ENCODE measurements at regions not wholly inside any gene's neighbourhood (a gene's known extent, or its start where the extent isn't known, plus 50 kb on each side); places are given as distances from the start of the nearest gene placed in this dataset.

GRCh38 chr2:125886153-125886552 lies 769.8 kb upstream of the GYPC start:
- no peak overlapping the region for H3K27ac Mint-ChIP-seq
- no peaks in the 10 kb centered on the region for H3K4me1 Mint-ChIP-seq
- no peaks in the 10 kb centered on the region for H3K27me3 Mint-ChIP-seq
- POLR2A ChIA-PET: no interaction called here
- no peak for DNase-seq
- CTCF ChIA-PET: no interaction called here
- H3K36me3 Mint-ChIP-seq (ENCODE audit: low read depth): no peaks in the 10 kb centered on the region
- peaks cover 26% of the 10 kb centered on the region for H3K9me3 Mint-ChIP-seq
- no peak overlapping the region for H3K4me3 Mint-ChIP-seq

DNA sequence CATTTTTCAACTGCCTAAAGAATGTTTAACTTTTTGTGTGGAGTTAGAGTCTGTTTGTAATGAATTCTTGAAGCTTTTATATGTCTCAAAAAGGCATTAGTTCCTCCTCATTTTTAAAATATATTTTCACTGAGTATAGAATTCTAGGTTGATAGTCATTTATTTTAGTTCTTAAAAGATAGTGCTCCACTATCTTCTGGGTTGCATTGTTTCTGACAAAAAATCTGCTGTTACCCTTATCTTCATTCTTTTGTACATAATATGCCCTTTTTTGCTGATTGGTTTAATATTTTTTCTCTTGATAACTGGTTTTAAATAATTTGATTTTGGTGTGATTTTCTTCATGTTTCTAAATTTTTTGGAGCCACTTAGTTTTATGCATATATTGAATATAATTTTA lies 754.7 kb upstream of the GYPC start:
- no peaks in the 10 kb centered on the region for H3K27me3 Mint-ChIP-seq
- no peak overlapping the region for H3K4me3 Mint-ChIP-seq
- H3K36me3 Mint-ChIP-seq (ENCODE audit: low read depth): no peaks in the 10 kb centered on the region
- H3K4me1 Mint-ChIP-seq: no peaks in the 10 kb centered on the region
- no peak for DNase-seq
- POLR2A ChIA-PET: no interaction called here
- H3K27ac Mint-ChIP-seq: no peak overlapping the region
- CTCF ChIA-PET: no interaction called here
- H3K9me3 Mint-ChIP-seq: peaks cover 12% of the 10 kb centered on the region

- Mint-ChIP-seq H3K4me1 (no peaks in the 10 kb centered on the region), H3K36me3 (ENCODE audit: low read depth) (no peaks in the 10 kb centered on the region), H3K27me3 (no peaks in the 10 kb centered on the region), H3K4me3 (no peak overlapping the region), H3K27ac (no peak overlapping the region), H3K9me3 (peaks cover 4% of the 10 kb centered on the region)
- ChIA-PET POLR2A (no interaction called here), CTCF (no interaction called here)
- DNase-seq: no peak
Observed at GRCh38 chr2:125925891-125926546, 729.9 kb upstream of the GYPC start.

DNA sequence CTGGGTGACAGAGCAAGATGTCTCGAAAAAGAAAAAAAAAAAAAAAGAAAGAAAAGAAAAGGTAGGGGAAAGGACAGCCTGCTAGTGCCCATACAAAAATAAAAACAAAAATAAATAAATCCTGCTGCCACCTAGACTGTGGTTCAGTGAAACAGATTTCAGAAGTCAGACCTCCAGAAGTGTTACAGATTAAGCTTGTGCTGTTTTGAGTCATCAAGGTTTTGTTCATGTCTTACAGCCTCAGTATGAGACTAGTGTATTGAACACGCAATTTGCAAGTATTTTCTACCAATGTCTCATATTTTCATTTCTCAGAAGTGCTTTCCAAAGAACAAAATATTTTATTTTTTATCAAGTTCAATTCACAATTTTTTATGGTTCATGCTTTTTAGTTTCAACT lies 720.4 kb upstream of the GYPC start:
- DNase-seq: no peak
- ChIA-PET POLR2A (no interaction called here), CTCF (no interaction called here)
- Mint-ChIP-seq H3K4me1 (no peaks in the 10 kb centered on the region), H3K9me3 (peaks cover 5% of the 10 kb centered on the region), H3K36me3 (ENCODE audit: low read depth) (no peaks in the 10 kb centered on the region), H3K27me3 (no peaks in the 10 kb centered on the region), H3K27ac (no peak overlapping the region), H3K4me3 (no peak overlapping the region)

DNA sequence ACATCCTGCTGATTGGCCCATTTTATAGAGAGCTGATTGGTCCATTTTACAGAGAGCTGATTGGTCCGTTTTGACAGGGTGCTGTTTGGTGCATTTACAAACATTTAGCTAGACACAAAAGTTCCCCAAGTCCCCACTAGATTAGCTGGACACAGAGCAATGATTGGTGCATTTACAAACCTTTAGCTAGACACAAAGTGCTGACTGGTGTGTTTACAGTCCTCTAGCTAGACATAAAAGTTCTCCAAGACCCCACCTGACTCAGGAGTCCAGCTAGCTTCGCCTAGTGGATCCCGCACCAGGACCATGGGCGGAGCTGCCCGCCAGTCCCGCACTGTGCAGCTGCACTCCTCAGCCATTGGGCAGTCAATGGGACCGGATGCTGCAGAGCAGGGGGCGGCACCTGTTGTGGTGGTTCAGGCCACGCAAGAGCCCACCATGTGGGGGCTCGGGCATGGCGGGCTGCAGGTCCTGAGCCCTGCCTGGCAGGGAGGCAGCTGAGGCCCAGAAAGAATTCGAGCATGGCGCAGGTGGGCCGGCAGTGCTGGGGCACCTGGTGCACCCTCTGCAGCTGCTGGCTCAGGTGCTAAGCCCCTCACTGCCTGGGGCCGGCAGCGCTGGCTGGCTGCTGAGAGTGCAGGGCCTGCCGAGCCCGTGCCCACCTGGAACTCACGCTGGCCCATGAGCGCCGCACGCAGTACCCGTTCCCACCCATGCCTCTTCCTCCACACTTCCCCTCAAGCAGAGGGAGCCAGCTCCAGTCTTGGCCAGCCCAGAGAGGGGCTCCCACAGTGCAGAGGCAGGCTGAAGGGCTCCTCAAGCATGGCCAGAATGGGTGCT lies 713.2 kb upstream of the GYPC start:
- Mint-ChIP-seq H3K36me3 (ENCODE audit: low read depth) (no peaks in the 10 kb centered on the region), H3K27ac (no peak overlapping the region), H3K4me3 (no peak overlapping the region), H3K4me1 (no peaks in the 10 kb centered on the region), H3K9me3 (peaks cover 14% of the 10 kb centered on the region), H3K27me3 (no peaks in the 10 kb centered on the region)
- CTCF ChIA-PET: no interaction called here
- POLR2A ChIA-PET: no interaction called here
- DNase-seq: no peak

GRCh38 chr2:125959047-125959446 lies 696.9 kb upstream of the GYPC start:
- Mint-ChIP-seq H3K9me3 (no peaks in the 10 kb centered on the region), H3K4me3 (no peak overlapping the region), H3K27me3 (no peaks in the 10 kb centered on the region), H3K27ac (no peak overlapping the region), H3K4me1 (no peaks in the 10 kb centered on the region), H3K36me3 (ENCODE audit: low read depth) (no peaks in the 10 kb centered on the region)
- DNase-seq: no peak
- ChIA-PET CTCF (no interaction called here), POLR2A (no interaction called here)

DNA sequence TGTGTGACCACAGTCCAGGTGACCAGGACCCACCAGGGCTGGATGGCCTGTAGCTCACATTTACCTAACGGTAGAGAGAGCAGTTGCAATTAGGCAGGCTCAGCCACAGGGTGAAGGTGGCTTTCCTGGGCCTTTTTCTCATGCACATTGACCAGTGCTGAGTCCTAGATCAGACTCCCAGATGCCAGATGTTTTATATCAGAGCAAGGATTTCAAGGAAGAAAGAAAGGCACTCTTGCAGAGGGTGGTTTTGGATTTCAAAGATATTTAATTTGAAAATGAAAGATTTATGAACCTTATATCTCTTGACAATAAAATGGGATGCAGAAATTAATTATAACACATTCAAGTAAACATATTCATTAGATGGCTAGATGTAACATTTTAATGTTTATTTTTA lies 694.2 kb upstream of the GYPC start:
- ChIA-PET POLR2A (no interaction called here), CTCF (no interaction called here)
- H3K27ac Mint-ChIP-seq: no peak overlapping the region

GRCh38 chr2:125979886-125980285 lies 676.1 kb upstream of the GYPC start:
- no peak for DNase-seq
- Mint-ChIP-seq H3K9me3 (peaks cover 4% of the 10 kb centered on the region), H3K4me3 (no peak overlapping the region), H3K27ac (no peak overlapping the region), H3K36me3 (ENCODE audit: low read depth) (no peaks in the 10 kb centered on the region), H3K27me3 (no peaks in the 10 kb centered on the region), H3K4me1 (no peaks in the 10 kb centered on the region)
- POLR2A ChIA-PET: no interaction called here
- CTCF ChIA-PET: no interaction called here

More for the DNA sequence above, 694.2 kb upstream of the GYPC start:
- no peaks in the 10 kb centered on the region for H3K27me3 Mint-ChIP-seq
- H3K36me3 Mint-ChIP-seq (ENCODE audit: low read depth): no peaks in the 10 kb centered on the region
- H3K9me3 Mint-ChIP-seq: no peaks in the 10 kb centered on the region
- H3K4me3 Mint-ChIP-seq: no peak overlapping the region
- DNase-seq: no peak
- H3K4me1 Mint-ChIP-seq: no peaks in the 10 kb centered on the region

- Mint-ChIP-seq H3K4me1 (no peaks in the 10 kb centered on the region), H3K27ac (no peak overlapping the region), H3K27me3 (no peaks in the 10 kb centered on the region), H3K4me3 (no peak overlapping the region), H3K36me3 (ENCODE audit: low read depth) (no peaks in the 10 kb centered on the region), H3K9me3 (peaks cover 2% of the 10 kb centered on the region)
- ChIA-PET CTCF (no interaction called here), POLR2A (no interaction called here)
- no peak for DNase-seq
Observed at GRCh38 chr2:125983364-125983763, 672.6 kb upstream of the GYPC start.

DNA sequence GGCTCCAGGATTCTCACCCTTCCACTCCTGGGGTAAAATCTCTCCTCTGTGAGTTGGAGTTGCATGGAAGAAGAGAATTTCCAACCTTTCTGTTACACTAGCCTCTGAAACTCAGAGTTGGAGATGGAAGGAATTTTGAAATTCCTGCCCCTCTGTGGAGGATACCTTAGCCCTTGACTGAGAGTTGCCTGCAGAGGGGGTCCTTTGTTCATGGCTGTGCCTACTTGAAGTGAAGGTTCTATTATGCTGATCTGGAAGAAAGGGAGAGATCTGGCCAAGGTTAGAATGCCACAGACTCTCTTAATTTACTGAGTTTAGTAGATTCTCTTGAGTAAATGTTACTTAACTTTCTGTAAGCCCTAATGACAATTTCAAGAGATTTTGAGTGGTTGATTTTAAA lies 626.6 kb upstream of the GYPC start:
- H3K4me1 Mint-ChIP-seq: no peaks in the 10 kb centered on the region
- ChIA-PET POLR2A (no interaction called here), CTCF (no interaction called here)
- no peaks in the 10 kb centered on the region for H3K36me3 Mint-ChIP-seq (ENCODE audit: low read depth)
- no peak overlapping the region for H3K4me3 Mint-ChIP-seq
- no peak overlapping the region for H3K27ac Mint-ChIP-seq
- no peak for DNase-seq
- no peaks in the 10 kb centered on the region for H3K27me3 Mint-ChIP-seq
- no peaks in the 10 kb centered on the region for H3K9me3 Mint-ChIP-seq

GRCh38 chr2:126038861-126039260 lies 617.1 kb upstream of the GYPC start:
- DNase-seq: no peak
- POLR2A ChIA-PET: no interaction called here
- no peak overlapping the region for H3K27ac Mint-ChIP-seq
- CTCF ChIA-PET: no interaction called here
- H3K36me3 Mint-ChIP-seq (ENCODE audit: low read depth): no peaks in the 10 kb centered on the region
- no peaks in the 10 kb centered on the region for H3K4me1 Mint-ChIP-seq
- no peaks in the 10 kb centered on the region for H3K27me3 Mint-ChIP-seq
- no peaks in the 10 kb centered on the region for H3K9me3 Mint-ChIP-seq
- no peak overlapping the region for H3K4me3 Mint-ChIP-seq

GRCh38 chr2:126041391-126042047 lies 614.4 kb upstream of the GYPC start:
- Mint-ChIP-seq H3K27me3 (no peaks in the 10 kb centered on the region), H3K27ac (no peak overlapping the region), H3K36me3 (ENCODE audit: low read depth) (no peaks in the 10 kb centered on the region), H3K9me3 (no peaks in the 10 kb centered on the region), H3K4me1 (no peaks in the 10 kb centered on the region), H3K4me3 (no peak overlapping the region)
- no peak for DNase-seq
- ChIA-PET POLR2A (no interaction called here), CTCF (no interaction called here)

DNA sequence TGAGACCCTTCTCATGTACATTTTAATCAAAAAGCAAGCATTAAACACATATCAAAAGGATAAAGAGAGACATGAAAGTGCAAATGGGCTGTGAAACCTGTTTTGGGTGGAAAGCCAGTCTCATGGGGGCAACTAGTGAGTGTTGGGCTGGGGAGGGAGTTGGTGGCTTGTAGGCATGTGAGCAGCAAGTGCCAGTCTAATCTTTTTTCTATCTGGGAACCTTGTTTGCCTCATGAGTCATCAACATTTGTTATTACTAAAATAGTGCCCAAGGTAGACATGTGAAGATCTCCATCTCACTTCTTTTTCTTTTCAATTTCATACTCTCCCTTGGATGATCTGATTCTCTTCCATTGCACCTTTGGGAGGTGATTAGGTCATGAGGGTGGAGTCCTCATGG lies 613.9 kb upstream of the GYPC start:
- Mint-ChIP-seq H3K27me3 (no peaks in the 10 kb centered on the region), H3K36me3 (ENCODE audit: low read depth) (no peaks in the 10 kb centered on the region), H3K9me3 (no peaks in the 10 kb centered on the region), H3K4me3 (no peak overlapping the region), H3K27ac (no peak overlapping the region), H3K4me1 (no peaks in the 10 kb centered on the region)
- ChIA-PET CTCF (no interaction called here), POLR2A (no interaction called here)
- no peak for DNase-seq

DNA sequence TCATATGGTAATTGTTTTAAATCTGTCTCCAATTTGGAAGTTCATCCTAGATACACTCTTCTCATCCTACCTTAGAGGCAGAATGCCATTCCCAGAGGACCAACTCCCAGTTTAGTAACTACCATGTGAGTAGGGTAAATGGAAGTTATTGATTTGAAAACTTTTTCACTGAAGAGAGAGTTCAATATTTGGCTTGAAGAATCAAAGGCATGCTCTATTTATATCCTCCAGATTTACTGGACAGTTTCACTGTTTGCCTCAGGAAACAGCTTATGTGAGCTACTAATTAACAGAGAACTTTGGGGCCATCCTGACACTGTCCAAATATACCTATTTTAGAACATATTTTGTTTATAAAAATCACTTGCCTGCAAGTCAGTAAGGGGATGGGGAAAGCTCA lies 607.2 kb upstream of the GYPC start:
- ChIA-PET POLR2A (no interaction called here), CTCF (no interaction called here)
- H3K27me3 Mint-ChIP-seq: no peaks in the 10 kb centered on the region
- H3K27ac Mint-ChIP-seq: no peak overlapping the region
- H3K36me3 Mint-ChIP-seq (ENCODE audit: low read depth): no peaks in the 10 kb centered on the region
- H3K9me3 Mint-ChIP-seq: peaks cover 13% of the 10 kb centered on the region
- no peak overlapping the region for H3K4me3 Mint-ChIP-seq
- DNase-seq: no peak
- no peaks in the 10 kb centered on the region for H3K4me1 Mint-ChIP-seq
